ENCODE measurements at regions not wholly inside any gene's neighbourhood (a gene's known extent, or its start where the extent isn't known, plus 50 kb on each side); places are given as distances from the start of the nearest gene placed in this dataset.
A peak's percentile ranks its signal among the peaks of the same experiment; 100 is the strongest.

- TF ChIP-seq POLR2AphosphoS5 (IDR thresholded peaks at IDR 0.05; ENCODE audit: low read depth, low read length), result no peak
- TF ChIP-seq FOXP2 (optimal IDR thresholded peaks at IDR 0.05; ENCODE audit: borderline replicate concordance, extremely low read depth, extremely low read length, insufficient read depth), result no peak
- no peak for TF ChIP-seq SIN3A (IDR thresholded peaks at IDR 0.05; ENCODE audit: borderline replicate concordance, insufficient read depth, low read length)
- TF ChIP-seq REST (IDR thresholded peaks at IDR 0.05; ENCODE audit: insufficient read depth in 1 of 2, low read depth in 2 of 2, low read length in 2 of 2), result no peak
- no peak for TF ChIP-seq TAF1 (IDR thresholded peaks at IDR 0.05; ENCODE audit: borderline replicate concordance, insufficient read depth, low read length)
Observed at GRCh38 chr22:45093609-45094008, 70.1 kb upstream of the NUP50 start.

- no peak for TF ChIP-seq POLR2AphosphoS5 (IDR thresholded peaks at IDR 0.05; ENCODE audit: low read depth, low read length)
- no peak for TF ChIP-seq SIN3A (IDR thresholded peaks at IDR 0.05; ENCODE audit: borderline replicate concordance, insufficient read depth, low read length)
- TF ChIP-seq REST (IDR thresholded peaks at IDR 0.05; ENCODE audit: insufficient read depth in 1 of 2, low read depth in 2 of 2, low read length in 2 of 2), result no peak
- no peak for TF ChIP-seq TAF1 (IDR thresholded peaks at IDR 0.05; ENCODE audit: borderline replicate concordance, insufficient read depth, low read length)
- no peak for TF ChIP-seq FOXP2 (optimal IDR thresholded peaks at IDR 0.05; ENCODE audit: borderline replicate concordance, extremely low read depth, extremely low read length, insufficient read depth)
Observed at GRCh38 chr22:45094081-45094720, 69.5 kb upstream of the NUP50 start.

GRCh38 chr22:45094825-45095224 lies 68.9 kb upstream of the NUP50 start:
- no peak for TF ChIP-seq FOXP2 (optimal IDR thresholded peaks at IDR 0.05; ENCODE audit: borderline replicate concordance, extremely low read depth, extremely low read length, insufficient read depth)

GRCh38 chr22:45096256-45096907 lies 67.3 kb upstream of the NUP50 start:
- peak in 1 of 2 experiments; percentile 56; a peak in 1 of 4 replicates for TF ChIP-seq REST (IDR thresholded peaks at IDR 0.05; ENCODE audit: insufficient read depth in 1 of 2, low read depth in 2 of 2, low read length in 2 of 2)
- no peak for TF ChIP-seq POLR2AphosphoS5 (IDR thresholded peaks at IDR 0.05; ENCODE audit: low read depth, low read length)

- TF ChIP-seq SIN3A (IDR thresholded peaks at IDR 0.05; ENCODE audit: borderline replicate concordance, insufficient read depth, low read length), result no peak
- TF ChIP-seq TAF1 (IDR thresholded peaks at IDR 0.05; ENCODE audit: borderline replicate concordance, insufficient read depth, low read length), result no peak
- no peak for TF ChIP-seq FOXP2 (optimal IDR thresholded peaks at IDR 0.05; ENCODE audit: borderline replicate concordance, extremely low read depth, extremely low read length, insufficient read depth)
- TF ChIP-seq REST (IDR thresholded peaks at IDR 0.05; ENCODE audit: insufficient read depth in 1 of 2, low read depth in 2 of 2, low read length in 2 of 2), result no peak
Observed at GRCh38 chr22:45097061-45097460, 66.7 kb upstream of the NUP50 start.
